WTC11 (cell line): ENCODE measurements at regions not wholly inside any gene's neighbourhood (a gene's known extent, or its start where the extent isn't known, plus 50 kb on each side); places are given as distances from the start of the nearest gene placed in this dataset.

ENCODE experiments used
- ATF3 ChIP-seq: sonication (generic); formaldehyde crosslinking; conservative IDR thresholded peaks from 2 replicates; pipeline ENCODE4 v1.8.1; 2022; ENCODE audit warnings: mild to moderate bottlenecking, missing genetic modification reagents
- ELF4 ChIP-seq: sonication (generic); formaldehyde crosslinking; IDR thresholded peaks from 2 replicates; pipeline ENCODE4 v1.8.1; 2022; ENCODE audit warnings: low read depth, mild to moderate bottlenecking, moderate library complexity, missing genetic modification reagents
- EMX1 ChIP-seq: fragments of 250-450 bp; sonication (Bioruptor Pico); IDR thresholded peaks from 2 replicates; pipeline ENCODE4 v1.8.0; 2021; ENCODE audit warnings: mild to moderate bottlenecking
- ESRRA ChIP-seq: sonication (generic); formaldehyde crosslinking; IDR thresholded peaks from 2 replicates; pipeline ENCODE4 v1.8.1; 2022; ENCODE audit warnings: mild to moderate bottlenecking, missing genetic modification reagents, borderline replicate concordance
- KAT7 ChIP-seq: sonication (generic); formaldehyde crosslinking; IDR thresholded peaks from 2 replicates; pipeline ENCODE4 v1.8.1; 2023; ENCODE audit warnings: missing genetic modification reagents, mild to moderate bottlenecking, borderline replicate concordance
- PREB ChIP-seq: sonication (generic); formaldehyde crosslinking; IDR thresholded peaks from 2 replicates; pipeline ENCODE4 v1.8.1; 2022; ENCODE audit warnings: mild to moderate bottlenecking, missing genetic modification reagents, moderate library complexity, borderline replicate concordance
- ZBTB21 ChIP-seq: sonication (generic); formaldehyde crosslinking; IDR thresholded peaks from 2 replicates; pipeline ENCODE4 v1.8.1; 2023; ENCODE audit warnings: mild to moderate bottlenecking, missing genetic modification reagents, borderline replicate concordance
- TF ChIP-seq, protein P1 (sequence below): fragments of 200-600 bp; IDR thresholded peaks from 2 replicates; pipeline ENCODE4 v1.8.0; 2022; ENCODE audit warnings: antibody characterized with exemption

DNA sequence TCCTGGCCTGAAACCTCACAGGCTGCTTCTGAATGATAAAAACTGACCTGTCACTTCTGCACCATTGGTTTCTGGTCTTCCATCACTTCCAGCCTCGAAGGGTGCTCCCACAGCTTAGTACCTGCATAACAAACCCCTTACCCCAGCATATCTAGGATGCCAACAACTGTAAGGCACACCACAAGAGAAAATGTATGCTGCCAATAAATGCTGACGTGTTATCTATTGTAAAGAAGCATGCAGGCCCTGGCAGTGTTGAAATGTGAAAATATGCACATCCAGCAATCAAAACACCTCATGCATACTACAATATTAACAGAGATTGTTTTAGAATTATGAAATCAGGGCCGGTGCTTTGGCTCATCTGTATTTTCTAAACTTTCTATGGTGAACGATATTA, 242.0 kb upstream of the NSMCE3 start:
- TF ChIP-seq ATF3 (CRISPR knock-in tag) (no peak), ESRRA (CRISPR knock-in tag) (no peak), EMX1 (CRISPR knock-in tag) (no peak), ELF4 (CRISPR knock-in tag) (no peak), KAT7 (CRISPR knock-in tag) (no peak), PREB (CRISPR knock-in tag) (no peak), ZBTB21 (no peak)
- TF ChIP-seq, protein P1, sequence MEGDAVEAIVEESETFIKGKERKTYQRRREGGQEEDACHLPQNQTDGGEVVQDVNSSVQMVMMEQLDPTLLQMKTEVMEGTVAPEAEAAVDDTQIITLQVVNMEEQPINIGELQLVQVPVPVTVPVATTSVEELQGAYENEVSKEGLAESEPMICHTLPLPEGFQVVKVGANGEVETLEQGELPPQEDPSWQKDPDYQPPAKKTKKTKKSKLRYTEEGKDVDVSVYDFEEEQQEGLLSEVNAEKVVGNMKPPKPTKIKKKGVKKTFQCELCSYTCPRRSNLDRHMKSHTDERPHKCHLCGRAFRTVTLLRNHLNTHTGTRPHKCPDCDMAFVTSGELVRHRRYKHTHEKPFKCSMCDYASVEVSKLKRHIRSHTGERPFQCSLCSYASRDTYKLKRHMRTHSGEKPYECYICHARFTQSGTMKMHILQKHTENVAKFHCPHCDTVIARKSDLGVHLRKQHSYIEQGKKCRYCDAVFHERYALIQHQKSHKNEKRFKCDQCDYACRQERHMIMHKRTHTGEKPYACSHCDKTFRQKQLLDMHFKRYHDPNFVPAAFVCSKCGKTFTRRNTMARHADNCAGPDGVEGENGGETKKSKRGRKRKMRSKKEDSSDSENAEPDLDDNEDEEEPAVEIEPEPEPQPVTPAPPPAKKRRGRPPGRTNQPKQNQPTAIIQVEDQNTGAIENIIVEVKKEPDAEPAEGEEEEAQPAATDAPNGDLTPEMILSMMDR: no peak
